ENCODE measurements at regions not wholly inside any gene's neighbourhood (a gene's known extent, or its start where the extent isn't known, plus 50 kb on each side); places are given as distances from the start of the nearest gene placed in this dataset.
A peak's percentile ranks its signal among the peaks of the same experiment; 100 is the strongest.

DNA sequence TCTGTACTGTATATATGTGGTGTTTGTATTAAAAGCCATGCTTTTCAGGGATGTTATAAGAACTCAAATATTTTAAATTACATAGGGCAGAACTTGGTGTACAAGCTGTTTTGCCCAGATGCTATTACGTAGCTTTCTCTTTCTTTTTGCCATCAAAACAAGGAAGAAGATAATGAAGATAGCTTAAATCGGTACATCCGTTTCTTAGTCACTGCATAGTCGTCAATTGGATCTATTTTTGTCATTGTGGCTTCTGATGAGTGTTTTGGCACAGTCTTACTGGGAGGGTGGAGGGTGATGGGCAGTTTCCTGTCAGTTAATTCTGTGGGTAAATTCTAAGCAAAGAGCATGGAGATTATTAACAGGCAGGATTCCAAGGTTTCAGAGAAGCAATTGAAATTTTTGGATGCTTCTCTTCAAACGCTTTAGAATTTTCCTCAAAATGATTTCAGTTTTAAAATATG is 649.1 kb upstream of the GJE1 start:
- H3K4me1 ChIP-seq (ENCODE audit: insufficient read depth, low read length), result peaks cover 15% of the 10 kb centered on the region
- peaks cover 11% of the 10 kb centered on the region for H3K4me1 Mint-ChIP-seq (ENCODE audit: low read depth, unreplicated experiment)
- no peaks in the 10 kb centered on the region for H3K79me2 ChIP-seq (ENCODE audit: insufficient read depth, low read length)
- no peaks in the 10 kb centered on the region for H3K9me3 ChIP-seq (ENCODE audit: insufficient read depth, low read depth, low read length)
- H3K27ac Mint-ChIP-seq (ENCODE audit: unreplicated experiment), result peak overlapping the region; percentile 55
- H3K9me3 Mint-ChIP-seq (ENCODE audit: unreplicated experiment), result no peaks in the 10 kb centered on the region
- peak overlapping the region; percentile 81 for H3K4me2 ChIP-seq (ENCODE audit: low read length)
- H3K36me3 ChIP-seq (ENCODE audit: insufficient read depth, low read length), result no peaks in the 10 kb centered on the region
- peak overlapping the region; percentile 59 for H3K9ac ChIP-seq (ENCODE audit: low read length)
- peak; percentile 96 for FAIRE-seq
- H3K27me3 Mint-ChIP-seq (ENCODE audit: low read depth, unreplicated experiment), result no peaks in the 10 kb centered on the region
- no peak overlapping the region for H3K4me3 Mint-ChIP-seq (ENCODE audit: unreplicated experiment)
- no peaks in the 10 kb centered on the region for H3K27me3 ChIP-seq (ENCODE audit: insufficient read depth, low read length)
- peak overlapping the region; percentile 63 for H3K27ac ChIP-seq (ENCODE audit: low read depth, low read length)
- DNase-seq (ENCODE audit: low read depth), result peak; percentile 95
- H3K4me3 ChIP-seq (ENCODE audit: insufficient read depth, low read depth, low read length), result peak overlapping the region; percentile 42
- H2AFZ ChIP-seq (ENCODE audit: low read depth, low read length), result peak overlapping the region; percentile 55
- no peaks in the 10 kb centered on the region for H4K20me1 ChIP-seq (ENCODE audit: insufficient read depth, low read length)
- TF ChIP-seq, protein P1, sequence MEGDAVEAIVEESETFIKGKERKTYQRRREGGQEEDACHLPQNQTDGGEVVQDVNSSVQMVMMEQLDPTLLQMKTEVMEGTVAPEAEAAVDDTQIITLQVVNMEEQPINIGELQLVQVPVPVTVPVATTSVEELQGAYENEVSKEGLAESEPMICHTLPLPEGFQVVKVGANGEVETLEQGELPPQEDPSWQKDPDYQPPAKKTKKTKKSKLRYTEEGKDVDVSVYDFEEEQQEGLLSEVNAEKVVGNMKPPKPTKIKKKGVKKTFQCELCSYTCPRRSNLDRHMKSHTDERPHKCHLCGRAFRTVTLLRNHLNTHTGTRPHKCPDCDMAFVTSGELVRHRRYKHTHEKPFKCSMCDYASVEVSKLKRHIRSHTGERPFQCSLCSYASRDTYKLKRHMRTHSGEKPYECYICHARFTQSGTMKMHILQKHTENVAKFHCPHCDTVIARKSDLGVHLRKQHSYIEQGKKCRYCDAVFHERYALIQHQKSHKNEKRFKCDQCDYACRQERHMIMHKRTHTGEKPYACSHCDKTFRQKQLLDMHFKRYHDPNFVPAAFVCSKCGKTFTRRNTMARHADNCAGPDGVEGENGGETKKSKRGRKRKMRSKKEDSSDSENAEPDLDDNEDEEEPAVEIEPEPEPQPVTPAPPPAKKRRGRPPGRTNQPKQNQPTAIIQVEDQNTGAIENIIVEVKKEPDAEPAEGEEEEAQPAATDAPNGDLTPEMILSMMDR (IDR thresholded peaks at IDR 0.05; ENCODE audit: insufficient read depth, low read depth, low read length), result no peak
- TF ChIP-seq EZH2 (IDR thresholded peaks at IDR 0.05; ENCODE audit: insufficient read depth, low read length), result no peak
- H3K36me3 Mint-ChIP-seq (ENCODE audit: low read depth, unreplicated experiment), result no peaks in the 10 kb centered on the region

DNA sequence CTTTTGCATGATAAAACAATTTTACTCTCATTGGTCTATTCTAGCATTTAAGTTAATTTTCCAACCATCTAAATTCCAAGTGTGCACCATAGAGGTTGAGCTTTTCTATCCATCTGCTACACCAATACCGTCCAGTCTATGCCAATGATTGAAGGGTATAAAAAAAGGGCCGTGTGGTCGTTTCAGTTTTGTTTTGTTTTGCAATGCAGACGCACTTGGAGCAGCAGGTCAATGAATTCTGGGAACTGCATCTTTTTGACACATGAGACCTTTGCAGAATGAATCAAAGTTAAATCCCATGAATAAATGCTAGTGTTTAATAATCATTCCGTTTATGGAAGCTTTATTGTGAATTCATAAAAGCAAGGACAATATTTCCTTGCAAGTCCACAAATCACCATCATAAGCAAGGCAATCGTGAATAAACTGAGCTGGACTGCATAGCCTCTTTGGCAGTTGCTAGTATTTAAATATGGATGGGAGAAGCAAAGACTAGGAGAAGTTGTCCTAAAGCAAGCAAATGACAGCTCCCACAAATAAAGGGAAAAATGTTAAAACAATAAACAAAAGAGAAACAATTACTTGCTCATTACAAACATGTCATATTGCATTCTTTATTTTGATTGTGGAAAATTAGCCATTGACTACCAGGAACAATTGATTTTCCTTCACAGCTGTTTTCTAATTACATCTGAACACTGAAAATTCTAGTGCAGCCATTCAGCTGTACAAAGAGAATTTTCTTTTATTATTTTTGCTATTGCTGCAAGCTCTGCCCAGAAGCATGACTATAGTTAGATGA is 649.7 kb upstream of the GJE1 start:
- H3K4me1 ChIP-seq (ENCODE audit: insufficient read depth, low read length), result peaks cover 15% of the 10 kb centered on the region
- TF ChIP-seq, protein P1 (IDR thresholded peaks at IDR 0.05; ENCODE audit: insufficient read depth, low read depth, low read length), result no peak
- TF ChIP-seq EZH2 (IDR thresholded peaks at IDR 0.05; ENCODE audit: insufficient read depth, low read length), result no peak
- DNase-seq (ENCODE audit: low read depth) (no peak), FAIRE-seq (peak; percentile 62)
- no peaks in the 10 kb centered on the region for H4K20me1 ChIP-seq (ENCODE audit: insufficient read depth, low read length)
- Mint-ChIP-seq H3K27me3 (ENCODE audit: low read depth, unreplicated experiment) (no peaks in the 10 kb centered on the region), H3K4me1 (ENCODE audit: low read depth, unreplicated experiment) (peaks cover 9% of the 10 kb centered on the region), H3K27ac (ENCODE audit: unreplicated experiment) (no peak overlapping the region), H3K4me3 (ENCODE audit: unreplicated experiment) (no peak overlapping the region), H3K36me3 (ENCODE audit: low read depth, unreplicated experiment) (no peaks in the 10 kb centered on the region), H3K9me3 (ENCODE audit: unreplicated experiment) (no peaks in the 10 kb centered on the region)
- H3K79me2 ChIP-seq (ENCODE audit: insufficient read depth, low read length), result no peaks in the 10 kb centered on the region
- peak overlapping the region; percentile 59 for H3K9ac ChIP-seq (ENCODE audit: low read length)
- peak overlapping the region; percentile 59 for H2AFZ ChIP-seq (ENCODE audit: low read depth, low read length)
- H3K4me2 ChIP-seq (ENCODE audit: low read length), result peak overlapping the region; percentile 81
- peak overlapping the region; percentile 42 for H3K4me3 ChIP-seq (ENCODE audit: insufficient read depth, low read depth, low read length)
- no peaks in the 10 kb centered on the region for H3K27me3 ChIP-seq (ENCODE audit: insufficient read depth, low read length)
- no peaks in the 10 kb centered on the region for H3K9me3 ChIP-seq (ENCODE audit: insufficient read depth, low read depth, low read length)
- H3K27ac ChIP-seq (ENCODE audit: low read depth, low read length), result peak overlapping the region; percentile 63
- H3K36me3 ChIP-seq (ENCODE audit: insufficient read depth, low read length), result no peaks in the 10 kb centered on the region

DNA sequence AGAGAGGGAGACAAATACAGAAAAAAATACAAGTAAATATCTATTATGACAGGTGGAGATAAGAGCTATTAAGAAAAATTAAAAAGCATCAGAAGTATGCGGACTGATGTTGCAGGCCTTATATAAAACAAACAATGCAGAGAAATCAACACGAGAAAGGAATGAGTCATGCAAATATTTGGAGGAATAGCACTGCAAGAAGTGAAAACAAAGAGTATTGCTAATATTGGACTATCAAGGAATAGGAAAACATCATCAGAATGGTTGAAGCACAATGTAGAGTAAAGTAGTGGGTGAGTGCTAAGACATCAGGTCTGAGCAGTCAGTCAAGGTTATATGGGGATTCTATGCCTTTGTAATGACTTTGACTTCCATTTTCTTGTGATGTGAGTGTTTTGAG is 657.5 kb upstream of the GJE1 start:
- Histone ChIP-seq H3K4me1 (ENCODE audit: insufficient read depth, low read length) (no peaks in the 10 kb centered on the region), H3K79me2 (ENCODE audit: insufficient read depth, low read length) (no peaks in the 10 kb centered on the region), H3K4me2 (ENCODE audit: low read length) (no peak overlapping the region), H3K9ac (ENCODE audit: low read length) (no peak overlapping the region), H2AFZ (ENCODE audit: low read depth, low read length) (no peak overlapping the region), H4K20me1 (ENCODE audit: insufficient read depth, low read length) (no peaks in the 10 kb centered on the region), H3K27me3 (ENCODE audit: insufficient read depth, low read length) (no peaks in the 10 kb centered on the region), H3K9me3 (ENCODE audit: insufficient read depth, low read depth, low read length) (no peaks in the 10 kb centered on the region), H3K27ac (ENCODE audit: low read depth, low read length) (no peak overlapping the region), H3K4me3 (ENCODE audit: insufficient read depth, low read depth, low read length) (no peak overlapping the region), H3K36me3 (ENCODE audit: insufficient read depth, low read length) (no peaks in the 10 kb centered on the region)
- Mint-ChIP-seq H3K27ac (ENCODE audit: unreplicated experiment) (no peak overlapping the region), H3K4me3 (ENCODE audit: unreplicated experiment) (no peak overlapping the region), H3K36me3 (ENCODE audit: low read depth, unreplicated experiment) (no peaks in the 10 kb centered on the region), H3K9me3 (ENCODE audit: unreplicated experiment) (no peaks in the 10 kb centered on the region), H3K4me1 (ENCODE audit: low read depth, unreplicated experiment) (peaks cover 1% of the 10 kb centered on the region), H3K27me3 (ENCODE audit: low read depth, unreplicated experiment) (no peaks in the 10 kb centered on the region)
- no peak for DNase-seq (ENCODE audit: low read depth)
- TF ChIP-seq, protein P1 (IDR thresholded peaks at IDR 0.05; ENCODE audit: insufficient read depth, low read depth, low read length), result no peak
- no peak for TF ChIP-seq EZH2 (IDR thresholded peaks at IDR 0.05; ENCODE audit: insufficient read depth, low read length)
- FAIRE-seq, result no peak
